Activated T-helper 17 cell treated with anti-CD3 and anti-CD28 coated beads, Interleukin-2, amount 50 U/mL, for 72 hours (primary cell): ENCODE measurements at regions not wholly inside any gene's neighbourhood (a gene's known extent, or its start where the extent isn't known, plus 50 kb on each side); places are given as distances from the start of the nearest gene placed in this dataset.
"Not testable (repeated sequence)": the region's sequence is repeated elsewhere in the genome, so short reads cannot be mapped to it uniquely, and the experiment has no call there.

Experiments
- ATAC-seq: fragments of 150-1000 bp; cut with Tn5 transposase; replicated peaks from 2 replicates; pipeline ENCODE4 v1.10.0; 2021; ENCODE audit warnings: mild to moderate bottlenecking, moderate library complexity
- H3K27ac Mint-ChIP-seq: one replicate; pipeline ENCODE4 v1.8.0; 2022; ENCODE audit warnings: mixed read lengths
- H3K27me3 Mint-ChIP-seq: one replicate; pipeline ENCODE4 v1.8.0; 2022; ENCODE audit warnings: mixed read lengths
- H3K36me3 Mint-ChIP-seq: one replicate; pipeline ENCODE4 v1.8.0; 2022; ENCODE audit warnings: low read depth, mild to moderate bottlenecking, mixed read lengths
- H3K4me1 Mint-ChIP-seq: one replicate; pipeline ENCODE4 v1.8.0; 2022; ENCODE audit warnings: mixed read lengths
- H3K4me3 Mint-ChIP-seq: one replicate; pipeline ENCODE4 v1.8.0; 2022; ENCODE audit warnings: mild to moderate bottlenecking, mixed read lengths
- H3K9me3 Mint-ChIP-seq: one replicate; pipeline ENCODE4 v1.8.0; 2022; ENCODE audit warnings: mixed read lengths

DNA sequence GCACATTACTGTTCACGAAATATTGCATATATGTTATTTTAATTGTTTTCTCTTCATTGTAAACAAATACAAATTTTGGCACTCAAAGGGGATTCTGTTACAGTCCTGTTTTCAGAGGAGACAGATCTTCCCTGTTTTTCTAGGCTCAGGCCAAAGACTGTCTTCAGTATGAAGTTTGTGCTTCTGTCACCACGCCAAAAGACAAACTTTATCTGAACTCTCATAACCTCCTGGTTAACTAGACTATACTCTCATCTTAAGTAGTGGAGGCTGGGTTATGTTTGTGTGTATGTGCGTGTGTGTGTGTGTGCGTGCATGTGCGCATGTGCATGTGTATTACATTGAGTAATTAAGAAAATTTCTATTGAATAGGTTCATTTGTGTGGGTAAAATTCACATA lies 676.8 kb upstream of the HS3ST1 start:
- Mint-ChIP-seq H3K9me3 (peaks cover 5% of the 10 kb centered on the region), H3K27me3 (no peaks in the 10 kb centered on the region), H3K36me3 (no peaks in the 10 kb centered on the region), H3K4me3 (no peak overlapping the region), H3K27ac (no peak overlapping the region), H3K4me1 (no peaks in the 10 kb centered on the region)
- ATAC-seq: no peak

DNA sequence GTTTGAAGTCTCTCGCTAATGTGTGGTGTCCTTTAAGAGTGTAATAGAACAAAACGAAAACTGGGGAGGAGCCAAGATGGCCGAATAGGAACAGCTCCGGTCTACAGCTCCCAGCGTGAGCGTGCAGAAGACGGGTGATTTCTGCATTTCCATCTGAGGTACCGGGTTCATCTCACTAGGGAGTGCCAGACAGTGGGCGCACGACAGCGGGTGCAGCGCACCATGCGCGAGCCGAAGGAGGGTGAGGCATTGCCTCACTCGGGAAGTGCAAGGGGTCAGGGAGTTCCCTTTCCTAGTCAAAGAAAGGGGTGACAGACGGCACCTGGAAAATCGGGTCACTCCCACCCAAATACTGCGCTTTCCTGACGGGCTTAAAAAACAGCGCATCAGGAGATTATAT lies 661.2 kb upstream of the HS3ST1 start:
- not testable (repeated sequence) for H3K27ac Mint-ChIP-seq, H3K4me3 Mint-ChIP-seq, ATAC-seq, H3K27me3 Mint-ChIP-seq, H3K4me1 Mint-ChIP-seq, H3K36me3 Mint-ChIP-seq, H3K9me3 Mint-ChIP-seq

DNA sequence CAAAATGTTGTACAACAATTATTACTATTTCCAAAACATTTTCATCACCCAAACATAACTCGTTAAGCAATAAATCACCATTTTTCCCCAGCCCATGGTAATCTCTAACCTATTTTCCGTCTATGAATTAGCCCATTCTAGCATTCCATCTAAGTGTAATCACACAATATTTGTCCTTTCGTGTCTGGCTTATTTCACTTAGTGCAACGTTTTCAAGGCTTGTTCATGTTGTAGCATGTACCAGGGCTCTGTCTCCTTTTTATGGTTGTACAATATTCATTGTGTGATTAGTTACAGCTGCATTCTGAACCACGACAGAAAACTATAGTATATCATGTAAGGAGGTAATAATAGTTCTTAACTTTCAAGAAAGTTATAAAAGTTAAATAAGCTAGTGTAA lies 656.0 kb upstream of the HS3ST1 start:
- Mint-ChIP-seq H3K9me3 (peaks cover 12% of the 10 kb centered on the region), H3K27ac (no peak overlapping the region), H3K4me3 (no peak overlapping the region), H3K4me1 (no peaks in the 10 kb centered on the region), H3K27me3 (no peaks in the 10 kb centered on the region), H3K36me3 (no peaks in the 10 kb centered on the region)
- no peak for ATAC-seq

DNA sequence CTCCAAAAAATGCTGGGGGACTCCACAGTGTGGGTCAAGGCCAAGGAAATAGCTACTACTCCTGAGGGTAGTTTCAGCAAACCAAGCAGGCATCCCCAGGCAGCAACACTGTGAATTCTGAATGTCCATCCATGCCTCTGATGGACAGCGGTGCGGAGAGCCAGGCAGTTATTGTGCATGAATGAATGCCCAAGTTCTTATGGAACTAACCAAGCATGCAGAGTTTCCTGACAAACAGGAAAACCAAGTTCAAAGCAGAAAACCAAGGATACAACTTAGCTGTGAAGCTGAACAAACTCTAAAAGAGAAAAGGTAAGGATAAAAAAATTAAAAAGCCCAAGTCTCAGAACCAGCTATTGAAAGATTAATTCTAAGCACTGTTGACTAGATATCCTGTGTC lies 642.6 kb upstream of the HS3ST1 start:
- no peak overlapping the region for H3K4me3 Mint-ChIP-seq
- H3K9me3 Mint-ChIP-seq: peaks cover 11% of the 10 kb centered on the region
- no peaks in the 10 kb centered on the region for H3K4me1 Mint-ChIP-seq
- no peaks in the 10 kb centered on the region for H3K36me3 Mint-ChIP-seq
- H3K27ac Mint-ChIP-seq: no peak overlapping the region
- ATAC-seq: no peak
- H3K27me3 Mint-ChIP-seq: no peaks in the 10 kb centered on the region

DNA sequence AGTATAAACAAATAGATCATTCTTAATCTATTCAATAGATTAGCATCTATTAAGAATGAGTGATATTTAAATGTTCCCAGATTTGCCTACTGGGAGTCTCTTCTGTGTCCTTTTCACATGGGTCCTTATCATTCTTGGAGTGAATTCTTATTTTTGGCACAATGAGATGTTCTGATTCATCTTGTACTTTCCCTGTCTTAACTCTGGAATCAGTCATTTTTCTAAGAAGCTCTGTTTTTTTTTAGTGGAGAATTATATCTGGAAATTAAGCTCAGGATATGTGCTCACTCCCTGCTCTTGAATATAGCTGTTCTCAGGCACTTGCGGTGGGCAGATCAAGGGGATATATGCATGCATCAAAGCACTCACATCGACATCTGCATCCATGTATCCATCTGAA lies 625.3 kb upstream of the HS3ST1 start:
- H3K27ac Mint-ChIP-seq: no peak overlapping the region
- ATAC-seq: no peak
- peaks cover 8% of the 10 kb centered on the region for H3K9me3 Mint-ChIP-seq
- H3K4me1 Mint-ChIP-seq: no peaks in the 10 kb centered on the region
- no peaks in the 10 kb centered on the region for H3K27me3 Mint-ChIP-seq
- H3K4me3 Mint-ChIP-seq: no peak overlapping the region
- no peaks in the 10 kb centered on the region for H3K36me3 Mint-ChIP-seq

DNA sequence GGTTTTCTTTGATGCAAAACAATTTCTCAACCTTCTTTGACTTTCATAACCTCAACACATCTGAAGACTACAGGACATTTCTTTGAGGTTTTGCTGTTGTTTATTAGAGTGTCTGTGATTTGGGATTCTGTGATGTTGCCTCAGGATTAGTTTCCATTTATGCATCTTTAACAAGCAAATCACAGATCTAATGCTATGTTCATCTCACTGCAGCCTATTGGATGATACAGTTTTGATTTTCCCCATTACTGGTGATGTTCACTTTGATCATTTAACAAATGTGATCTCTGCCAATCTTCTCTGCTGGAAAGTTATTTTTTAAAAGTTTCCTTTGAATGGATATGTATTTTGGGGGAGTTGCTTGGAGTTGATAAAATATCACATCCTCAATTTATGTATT lies 624.9 kb upstream of the HS3ST1 start:
- peaks cover 8% of the 10 kb centered on the region for H3K9me3 Mint-ChIP-seq
- H3K36me3 Mint-ChIP-seq: no peaks in the 10 kb centered on the region
- no peaks in the 10 kb centered on the region for H3K4me1 Mint-ChIP-seq
- ATAC-seq: no peak
- H3K27ac Mint-ChIP-seq: no peak overlapping the region
- no peaks in the 10 kb centered on the region for H3K27me3 Mint-ChIP-seq
- H3K4me3 Mint-ChIP-seq: no peak overlapping the region

DNA sequence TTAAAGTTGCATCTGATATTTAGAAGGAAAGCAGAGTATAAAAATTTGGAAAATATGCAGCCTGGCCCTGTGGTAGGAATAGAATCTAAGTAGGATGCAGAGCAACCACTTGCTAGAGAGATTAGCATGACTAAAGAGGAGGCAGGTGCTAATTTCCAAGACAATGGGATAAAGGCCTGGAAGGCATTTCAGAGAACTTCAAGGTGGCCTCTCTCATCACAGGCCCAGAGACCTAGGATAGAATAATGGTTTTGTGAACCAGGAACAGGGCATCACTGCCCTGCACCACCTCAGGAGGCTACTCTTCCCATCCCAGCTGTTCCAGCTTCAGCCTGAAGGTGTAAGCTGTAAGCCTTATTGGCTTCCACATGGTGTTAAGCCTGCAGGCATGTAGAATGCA lies 621.7 kb upstream of the HS3ST1 start:
- no peaks in the 10 kb centered on the region for H3K27me3 Mint-ChIP-seq
- H3K9me3 Mint-ChIP-seq: peaks cover 3% of the 10 kb centered on the region
- H3K36me3 Mint-ChIP-seq: no peaks in the 10 kb centered on the region
- no peaks in the 10 kb centered on the region for H3K4me1 Mint-ChIP-seq
- ATAC-seq: no peak
- no peak overlapping the region for H3K27ac Mint-ChIP-seq
- no peak overlapping the region for H3K4me3 Mint-ChIP-seq

DNA sequence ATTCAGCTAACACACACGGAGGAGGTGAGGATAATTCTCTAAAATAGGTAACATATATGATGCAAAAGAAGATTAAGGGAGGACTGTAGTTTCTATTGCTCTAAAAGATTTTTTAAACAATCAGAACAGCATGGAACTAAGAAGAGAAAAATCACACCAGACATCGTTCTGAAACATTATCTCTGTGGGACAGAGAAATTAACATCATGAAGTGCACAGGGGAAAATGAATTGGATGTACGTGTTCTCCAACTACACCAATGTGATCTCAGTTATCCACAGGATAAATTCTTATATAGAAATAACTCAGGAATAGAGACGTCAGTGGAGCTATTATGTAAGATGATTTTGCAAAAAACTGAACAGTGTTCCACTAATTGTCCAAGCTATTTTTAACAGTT lies 614.1 kb upstream of the HS3ST1 start:
- Mint-ChIP-seq H3K9me3 (peaks cover 21% of the 10 kb centered on the region), H3K4me3 (no peak overlapping the region), H3K4me1 (no peaks in the 10 kb centered on the region), H3K27ac (no peak overlapping the region), H3K36me3 (no peaks in the 10 kb centered on the region), H3K27me3 (no peaks in the 10 kb centered on the region)
- no peak for ATAC-seq

DNA sequence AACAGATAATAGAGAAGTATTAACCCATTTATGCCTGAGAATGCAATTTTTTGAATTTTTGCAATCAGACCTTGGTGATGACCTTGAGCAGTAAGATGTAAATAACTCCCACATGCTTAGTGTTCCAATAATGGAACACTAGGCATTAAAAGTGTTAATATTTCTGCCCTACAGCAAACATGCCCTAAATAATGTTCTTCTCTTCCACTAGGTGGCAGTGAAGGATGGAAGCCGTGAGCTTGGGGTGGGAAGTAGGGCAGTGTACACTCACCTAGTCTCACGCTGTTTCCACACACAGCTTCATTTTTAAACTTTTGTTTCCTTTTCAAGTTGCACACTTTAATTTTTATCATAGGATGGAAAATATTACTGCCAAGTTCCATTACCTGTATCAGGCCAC lies 613.1 kb upstream of the HS3ST1 start:
- Mint-ChIP-seq H3K4me3 (no peak overlapping the region), H3K27me3 (no peaks in the 10 kb centered on the region), H3K9me3 (peaks cover 21% of the 10 kb centered on the region), H3K4me1 (no peaks in the 10 kb centered on the region), H3K27ac (no peak overlapping the region), H3K36me3 (no peaks in the 10 kb centered on the region)
- no peak for ATAC-seq

DNA sequence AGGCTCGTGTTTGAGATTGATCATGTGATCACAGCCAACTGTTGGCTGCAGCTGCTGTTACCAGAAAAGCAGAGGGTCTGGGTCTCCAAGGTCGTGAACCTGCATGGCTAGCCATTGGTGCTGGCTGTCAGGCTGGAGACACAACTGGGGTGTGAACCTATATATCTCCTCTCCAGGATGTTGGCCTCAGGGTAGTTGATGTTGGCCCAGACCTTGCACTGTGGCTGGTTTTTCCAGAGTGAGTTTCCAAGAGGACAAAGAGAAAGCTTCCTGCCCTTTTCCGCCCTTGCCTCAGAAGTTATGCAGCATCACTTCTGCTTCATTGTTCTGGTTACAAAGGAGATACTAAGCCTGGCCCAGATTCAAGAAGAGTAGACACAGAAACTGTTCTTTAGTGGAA lies 607.8 kb upstream of the HS3ST1 start:
- Mint-ChIP-seq H3K27me3 (no peaks in the 10 kb centered on the region), H3K36me3 (no peaks in the 10 kb centered on the region), H3K27ac (no peak overlapping the region), H3K9me3 (peaks cover 13% of the 10 kb centered on the region), H3K4me3 (no peak overlapping the region), H3K4me1 (no peaks in the 10 kb centered on the region)
- ATAC-seq: no peak

DNA sequence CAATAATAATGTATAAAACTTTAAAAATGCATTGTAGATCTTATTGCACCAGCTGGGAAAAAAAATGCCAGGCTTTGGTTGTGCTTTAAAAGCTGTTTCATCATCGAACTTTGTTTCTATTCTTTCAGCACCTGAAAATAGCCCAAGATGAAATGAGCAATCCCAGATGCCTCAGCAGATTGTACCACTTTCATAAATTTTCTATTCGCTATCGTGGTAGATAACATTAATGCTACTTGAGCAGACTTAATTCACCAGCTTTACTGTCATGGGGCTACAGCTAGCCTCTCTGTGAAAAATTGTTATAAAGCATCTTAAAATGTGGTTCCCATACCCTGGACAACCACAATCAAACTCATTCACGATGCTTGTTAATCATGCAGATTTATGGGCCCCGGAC lies 599.6 kb upstream of the HS3ST1 start:
- no peak overlapping the region for H3K4me3 Mint-ChIP-seq
- H3K9me3 Mint-ChIP-seq: peaks cover 6% of the 10 kb centered on the region
- H3K4me1 Mint-ChIP-seq: no peaks in the 10 kb centered on the region
- no peak overlapping the region for H3K27ac Mint-ChIP-seq
- no peak for ATAC-seq
- H3K36me3 Mint-ChIP-seq: no peaks in the 10 kb centered on the region
- no peaks in the 10 kb centered on the region for H3K27me3 Mint-ChIP-seq

DNA sequence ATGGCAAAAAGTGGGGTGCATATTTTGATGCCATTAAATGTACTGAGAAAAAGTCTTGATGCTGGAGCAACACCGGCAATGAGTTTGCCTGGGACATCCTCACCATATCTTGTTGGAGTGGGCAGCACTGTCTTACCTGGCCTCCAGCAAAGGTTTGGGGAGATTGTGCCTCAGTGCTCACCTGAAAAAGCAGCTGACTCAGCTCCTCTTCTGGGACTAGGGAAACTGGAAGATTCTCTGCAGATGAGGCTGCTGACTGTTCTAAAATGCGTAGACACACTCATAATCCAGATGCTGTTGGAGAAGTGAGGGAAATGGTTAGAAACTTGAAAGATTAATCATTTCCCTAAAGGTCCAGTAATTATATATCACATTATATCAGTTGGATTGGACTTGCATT lies 593.7 kb upstream of the HS3ST1 start:
- H3K4me3 Mint-ChIP-seq: no peak overlapping the region
- H3K27me3 Mint-ChIP-seq: no peaks in the 10 kb centered on the region
- peaks cover 11% of the 10 kb centered on the region for H3K9me3 Mint-ChIP-seq
- no peak overlapping the region for H3K27ac Mint-ChIP-seq
- ATAC-seq: no peak
- no peaks in the 10 kb centered on the region for H3K36me3 Mint-ChIP-seq
- no peaks in the 10 kb centered on the region for H3K4me1 Mint-ChIP-seq

DNA sequence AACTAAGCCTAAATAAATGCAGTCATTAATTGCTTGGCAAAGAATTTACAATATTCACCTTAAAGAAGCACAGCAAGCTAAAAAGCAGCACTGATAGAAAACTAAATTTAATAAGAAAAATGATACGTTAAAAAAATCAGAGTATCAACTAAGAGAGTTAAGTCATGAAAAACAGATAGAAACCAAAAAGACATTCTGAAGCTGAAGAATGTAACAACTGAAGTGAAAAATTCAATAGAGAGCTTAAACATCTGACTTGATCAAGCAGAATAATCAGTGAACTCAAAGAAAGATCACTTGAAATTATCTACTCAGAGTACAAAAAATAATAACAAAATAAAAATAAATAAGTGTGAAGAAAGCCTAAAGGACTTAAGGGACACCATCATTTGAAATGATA lies 588.0 kb upstream of the HS3ST1 start:
- no peak for ATAC-seq
- H3K4me3 Mint-ChIP-seq: no peak overlapping the region

DNA sequence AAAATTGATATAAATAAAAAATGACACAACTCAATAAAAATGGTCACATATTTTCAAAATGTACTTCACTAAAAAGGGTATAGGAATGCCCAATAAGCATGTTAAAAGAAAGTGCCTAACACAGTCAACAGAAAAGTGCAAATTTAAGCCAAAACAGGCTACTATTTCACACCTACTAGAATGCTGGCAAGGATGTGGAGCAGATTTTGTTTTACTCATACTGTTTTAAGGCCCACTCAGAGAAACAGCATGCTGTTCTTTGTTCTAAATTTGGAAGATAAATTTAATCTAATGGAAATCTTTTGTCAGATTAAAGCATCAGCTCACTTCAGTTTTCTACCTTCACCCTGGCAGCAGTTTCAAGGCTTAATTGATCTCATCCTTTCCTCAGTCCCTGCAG lies 576.8 kb upstream of the HS3ST1 start:
- no peaks in the 10 kb centered on the region for H3K4me1 Mint-ChIP-seq
- no peak overlapping the region for H3K4me3 Mint-ChIP-seq
- H3K27me3 Mint-ChIP-seq: no peaks in the 10 kb centered on the region
- no peaks in the 10 kb centered on the region for H3K36me3 Mint-ChIP-seq
- no peak overlapping the region for H3K27ac Mint-ChIP-seq
- peaks cover 12% of the 10 kb centered on the region for H3K9me3 Mint-ChIP-seq
- ATAC-seq: no peak

More for the DNA sequence above, 588.0 kb upstream of the HS3ST1 start:
- Mint-ChIP-seq H3K27me3 (no peaks in the 10 kb centered on the region), H3K27ac (no peak overlapping the region), H3K9me3 (peaks cover 13% of the 10 kb centered on the region), H3K4me1 (no peaks in the 10 kb centered on the region), H3K36me3 (no peaks in the 10 kb centered on the region)

DNA sequence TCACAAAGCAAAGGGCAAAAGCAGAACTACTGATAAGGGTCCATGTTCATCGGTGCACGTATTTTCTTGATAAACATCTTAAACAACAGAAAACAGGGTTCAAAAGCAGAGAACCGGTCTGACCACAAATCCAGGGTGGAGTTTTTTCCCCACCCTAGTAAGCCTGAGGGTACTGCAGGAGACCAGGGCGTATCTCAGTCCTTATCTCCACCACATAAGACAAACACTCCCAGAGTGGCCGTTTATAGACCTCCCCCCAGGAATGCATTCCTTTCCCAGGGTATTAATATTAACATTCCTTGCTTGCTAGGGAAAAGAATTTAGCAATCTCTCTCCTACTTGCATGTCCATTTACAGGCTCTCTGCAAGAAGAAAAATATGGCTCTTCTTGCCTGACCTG lies 567.9 kb upstream of the HS3ST1 start:
- ATAC-seq, H3K27ac Mint-ChIP-seq, H3K4me3 Mint-ChIP-seq, H3K27me3 Mint-ChIP-seq, H3K36me3 Mint-ChIP-seq, H3K9me3 Mint-ChIP-seq, H3K4me1 Mint-ChIP-seq: not testable (repeated sequence)

DNA sequence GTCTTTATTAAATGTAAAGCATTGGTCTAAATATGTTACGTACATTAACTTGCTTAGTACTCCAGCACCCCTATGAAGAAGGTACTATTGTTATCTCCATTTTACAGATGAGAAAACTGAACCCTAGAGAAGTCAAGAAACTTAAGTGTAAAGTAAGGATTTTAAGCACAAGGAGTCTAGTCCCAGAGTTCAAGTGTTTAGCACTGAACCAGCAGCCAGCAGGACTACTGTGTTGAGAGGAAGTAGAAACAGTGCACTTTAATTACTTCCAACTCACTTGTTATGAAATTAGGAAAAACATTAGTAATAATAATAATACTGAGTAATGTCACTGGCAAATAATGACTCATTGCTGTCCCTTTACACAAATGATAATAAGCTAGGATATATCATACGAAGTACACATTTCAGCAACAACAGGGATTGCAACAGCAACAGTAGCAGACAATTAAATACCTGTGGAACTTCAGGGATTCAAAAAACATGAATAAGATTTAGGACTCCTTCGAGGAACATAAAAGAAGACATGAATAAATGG lies 548.1 kb upstream of the HS3ST1 start:
- H3K4me1 Mint-ChIP-seq: no peaks in the 10 kb centered on the region
- H3K4me3 Mint-ChIP-seq: no peak overlapping the region
- H3K27me3 Mint-ChIP-seq: no peaks in the 10 kb centered on the region
- no peaks in the 10 kb centered on the region for H3K36me3 Mint-ChIP-seq
- peaks cover 1% of the 10 kb centered on the region for H3K9me3 Mint-ChIP-seq
- no peak overlapping the region for H3K27ac Mint-ChIP-seq
- no peak for ATAC-seq
